HEK293T (cell line): ENCODE measurements at regions not wholly inside any gene's neighbourhood (a gene's known extent, or its start where the extent isn't known, plus 50 kb on each side); places are given as distances from the start of the nearest gene placed in this dataset.

Experiments
- ARNT ChIP-seq: fragments of 450-650 bp; IDR thresholded peaks from 2 replicates; pipeline ENCODE4 v1.6.1; 2017; ENCODE audit warnings: mild to moderate bottlenecking
- BHLHE40 ChIP-seq: fragments of 450-650 bp; IDR thresholded peaks from 2 replicates; pipeline ENCODE4 v1.6.1; 2016; ENCODE audit warnings: mild to moderate bottlenecking, moderate library complexity, borderline replicate concordance
- CTBP1 ChIP-seq: fragments of 450-650 bp; IDR thresholded peaks from 2 replicates; pipeline ENCODE4 v1.6.1; 2016; ENCODE audit warnings: borderline replicate concordance
- ELF4 ChIP-seq: fragments of 450-650 bp; IDR thresholded peaks from 2 replicates; pipeline ENCODE4 v1.6.1; 2017; ENCODE audit warnings: antibody characterized with exemption
- FOXK2 ChIP-seq: fragments of 450-650 bp; IDR thresholded peaks from 2 replicates; pipeline ENCODE4 v1.6.1; 2016; ENCODE audit warnings: mild to moderate bottlenecking
- FOXM1 ChIP-seq: fragments of 450-650 bp; IDR thresholded peaks from 2 replicates; pipeline ENCODE4 v1.6.1; 2017; ENCODE audit warnings: mild to moderate bottlenecking, borderline replicate concordance
- HDGF ChIP-seq: fragments of 450-650 bp; IDR thresholded peaks from 2 replicates; pipeline ENCODE4 v1.6.1; 2017; ENCODE audit warnings: antibody characterized with exemption, borderline replicate concordance
- LEF1 ChIP-seq: fragments of 450-650 bp; IDR thresholded peaks from 2 replicates; pipeline ENCODE4 v1.6.1; 2017; ENCODE audit warnings: mild to moderate bottlenecking, borderline replicate concordance
- NFRKB ChIP-seq: fragments of 450-650 bp; IDR thresholded peaks from 2 replicates; pipeline ENCODE4 v1.6.1; 2016; ENCODE audit warnings: mild to moderate bottlenecking, moderate library complexity
- SP1 ChIP-seq: fragments of 450-650 bp; IDR thresholded peaks from 2 replicates; pipeline ENCODE4 v1.6.1; 2017
- SUZ12 ChIP-seq: fragments of 450-650 bp; IDR thresholded peaks from 2 replicates; pipeline ENCODE4 v1.6.1; 2016; ENCODE audit warnings: mild to moderate bottlenecking
- TARDBP ChIP-seq: fragments of 450-650 bp; IDR thresholded peaks from 2 replicates; pipeline ENCODE4 v1.6.1; 2016
- ZNF384 ChIP-seq: fragments of 450-650 bp; IDR thresholded peaks from 2 replicates; pipeline ENCODE4 v1.6.1; 2016
- TF ChIP-seq, protein P1 (sequence below): fragments of 450-650 bp; IDR thresholded peaks from 2 replicates; pipeline ENCODE4 v1.6.1; 2016

DNA sequence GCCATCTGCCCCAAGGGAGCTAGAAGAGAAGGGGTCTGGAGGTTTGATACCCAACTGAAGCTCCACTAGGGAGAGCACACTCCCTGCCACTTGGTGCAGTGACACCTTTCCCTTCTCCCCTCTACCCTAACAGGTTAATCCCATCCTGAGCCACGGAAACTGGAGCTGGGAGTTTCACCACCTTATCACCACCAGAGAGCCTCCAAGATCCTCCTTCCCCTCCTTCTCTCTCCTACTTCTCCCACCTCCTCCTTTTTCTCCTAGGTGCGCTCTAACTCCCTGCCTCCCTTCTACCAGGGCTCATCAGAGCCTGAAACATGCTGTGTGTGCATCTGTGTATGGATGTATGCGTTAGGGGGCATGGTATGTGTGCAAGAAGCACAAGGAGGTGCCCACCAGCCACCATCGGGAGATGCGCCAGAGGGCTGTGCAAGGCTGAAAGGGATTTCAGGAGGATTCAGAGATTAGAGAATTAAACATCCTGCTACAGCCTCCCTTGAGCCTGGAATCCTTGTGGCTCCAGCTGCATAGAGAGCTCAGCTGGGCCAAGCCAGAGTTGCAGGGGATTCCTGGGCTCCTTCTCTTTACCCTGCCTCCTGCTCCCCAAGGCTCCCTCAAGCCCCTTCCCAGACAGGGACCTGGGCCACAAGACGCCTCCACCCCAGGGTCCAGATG is 89.8 kb downstream of the PCDH1 start:
- TF ChIP-seq FOXM1 = no peak
- TF ChIP-seq TARDBP = no peak
- no peak for TF ChIP-seq LEF1
- no peak for TF ChIP-seq SP1
- TF ChIP-seq, protein P1, sequence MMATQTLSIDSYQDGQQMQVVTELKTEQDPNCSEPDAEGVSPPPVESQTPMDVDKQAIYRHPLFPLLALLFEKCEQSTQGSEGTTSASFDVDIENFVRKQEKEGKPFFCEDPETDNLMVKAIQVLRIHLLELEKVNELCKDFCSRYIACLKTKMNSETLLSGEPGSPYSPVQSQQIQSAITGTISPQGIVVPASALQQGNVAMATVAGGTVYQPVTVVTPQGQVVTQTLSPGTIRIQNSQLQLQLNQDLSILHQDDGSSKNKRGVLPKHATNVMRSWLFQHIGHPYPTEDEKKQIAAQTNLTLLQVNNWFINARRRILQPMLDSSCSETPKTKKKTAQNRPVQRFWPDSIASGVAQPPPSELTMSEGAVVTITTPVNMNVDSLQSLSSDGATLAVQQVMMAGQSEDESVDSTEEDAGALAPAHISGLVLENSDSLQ = no peak
- TF ChIP-seq HDGF = no peak
- TF ChIP-seq ARNT = no peak
- TF ChIP-seq ZNF384 = no peak
- no peak for TF ChIP-seq SUZ12
- no peak for TF ChIP-seq NFRKB
- no peak for TF ChIP-seq ELF4
- no peak for TF ChIP-seq BHLHE40
- no peak for TF ChIP-seq FOXK2
- TF ChIP-seq CTBP1 = no peak
